ENCODE measurements at regions not wholly inside any gene's neighbourhood (a gene's known extent, or its start where the extent isn't known, plus 50 kb on each side); places are given as distances from the start of the nearest gene placed in this dataset.

GRCh38 chr3:43959498-43960447 is 269.0 kb downstream of the ABHD5 start:
- no peak for DNase-seq
- Mint-ChIP-seq H3K27me3 (peaks cover 32% of the 10 kb centered on the region), H3K27ac (no peak overlapping the region), H3K36me3 (ENCODE audit: low read depth) (no peaks in the 10 kb centered on the region), H3K4me3 (no peak overlapping the region), H3K9me3 (no peaks in the 10 kb centered on the region), H3K4me1 (peaks cover 9% of the 10 kb centered on the region)
- ChIA-PET CTCF (no interaction called here), POLR2A (no interaction called here)

GRCh38 chr3:43960448-43960840 is 269.7 kb downstream of the ABHD5 start:
- Mint-ChIP-seq H3K27ac (no peak overlapping the region), H3K4me1 (peaks cover 16% of the 10 kb centered on the region), H3K27me3 (peaks cover 27% of the 10 kb centered on the region), H3K9me3 (no peaks in the 10 kb centered on the region), H3K4me3 (no peak overlapping the region), H3K36me3 (ENCODE audit: low read depth) (no peaks in the 10 kb centered on the region)
- no peak for DNase-seq
- ChIA-PET POLR2A (no interaction called here), CTCF (no interaction called here)

GRCh38 chr3:43962043-43962442 is 271.3 kb downstream of the ABHD5 start:
- no peak for DNase-seq
- ChIA-PET POLR2A (no interaction called here), CTCF (no interaction called here)
- H3K4me1 Mint-ChIP-seq = peaks cover 27% of the 10 kb centered on the region
- no peaks in the 10 kb centered on the region for H3K9me3 Mint-ChIP-seq
- H3K36me3 Mint-ChIP-seq (ENCODE audit: low read depth) = no peaks in the 10 kb centered on the region
- no peak overlapping the region for H3K27ac Mint-ChIP-seq
- H3K27me3 Mint-ChIP-seq = peaks cover 21% of the 10 kb centered on the region
- no peak overlapping the region for H3K4me3 Mint-ChIP-seq

- ChIA-PET CTCF (no interaction called here), POLR2A (no interaction called here)
- DNase-seq = no peak
- Mint-ChIP-seq H3K36me3 (ENCODE audit: low read depth) (no peaks in the 10 kb centered on the region), H3K27ac (no peak overlapping the region), H3K4me3 (no peak overlapping the region), H3K9me3 (no peaks in the 10 kb centered on the region), H3K4me1 (peaks cover 26% of the 10 kb centered on the region), H3K27me3 (peaks cover 21% of the 10 kb centered on the region)
Observed at GRCh38 chr3:43963208-43963607, 272.5 kb downstream of the ABHD5 start.

GRCh38 chr3:43964640-43965039 is 273.9 kb downstream of the ABHD5 start:
- ChIA-PET CTCF (no interaction called here), POLR2A (no interaction called here)
- peaks cover 26% of the 10 kb centered on the region for H3K4me1 Mint-ChIP-seq
- no peaks in the 10 kb centered on the region for H3K36me3 Mint-ChIP-seq (ENCODE audit: low read depth)
- no peaks in the 10 kb centered on the region for H3K9me3 Mint-ChIP-seq
- no peak overlapping the region for H3K27ac Mint-ChIP-seq
- no peak overlapping the region for H3K4me3 Mint-ChIP-seq
- peak; percentile 33 for DNase-seq
- H3K27me3 Mint-ChIP-seq = peaks cover 27% of the 10 kb centered on the region

- POLR2A ChIA-PET = no interaction called here
- Mint-ChIP-seq H3K27ac (no peak overlapping the region), H3K4me3 (no peak overlapping the region), H3K36me3 (ENCODE audit: low read depth) (no peaks in the 10 kb centered on the region), H3K9me3 (no peaks in the 10 kb centered on the region), H3K27me3 (peaks cover 27% of the 10 kb centered on the region), H3K4me1 (peaks cover 26% of the 10 kb centered on the region)
- DNase-seq = no peak
- CTCF ChIA-PET = no interaction called here
Observed at GRCh38 chr3:43965656-43966055, 274.9 kb downstream of the ABHD5 start.

- H3K27me3 Mint-ChIP-seq = peaks cover 27% of the 10 kb centered on the region
- ChIA-PET POLR2A (no interaction called here), CTCF (no interaction called here)
- peaks cover 26% of the 10 kb centered on the region for H3K4me1 Mint-ChIP-seq
- H3K36me3 Mint-ChIP-seq (ENCODE audit: low read depth) = no peaks in the 10 kb centered on the region
- no peak for DNase-seq
- no peaks in the 10 kb centered on the region for H3K9me3 Mint-ChIP-seq
- H3K27ac Mint-ChIP-seq = no peak overlapping the region
- H3K4me3 Mint-ChIP-seq = no peak overlapping the region
Observed at GRCh38 chr3:43966126-43966525, 275.4 kb downstream of the ABHD5 start.

- Mint-ChIP-seq H3K4me1 (peaks cover 26% of the 10 kb centered on the region), H3K27ac (no peak overlapping the region), H3K36me3 (ENCODE audit: low read depth) (no peaks in the 10 kb centered on the region), H3K4me3 (no peak overlapping the region), H3K9me3 (no peaks in the 10 kb centered on the region), H3K27me3 (peaks cover 24% of the 10 kb centered on the region)
- POLR2A ChIA-PET = no interaction called here
- CTCF ChIA-PET = no interaction called here
- DNase-seq = no peak
Observed at GRCh38 chr3:43966530-43966929, 275.2 kb upstream of the TOPAZ1 start.

GRCh38 chr3:43968465-43968864 is 273.2 kb upstream of the TOPAZ1 start:
- no peaks in the 10 kb centered on the region for H3K9me3 Mint-ChIP-seq
- H3K27me3 Mint-ChIP-seq = peaks cover 24% of the 10 kb centered on the region
- no peak overlapping the region for H3K27ac Mint-ChIP-seq
- POLR2A ChIA-PET = no interaction called here
- no peak for DNase-seq
- H3K4me3 Mint-ChIP-seq = no peak overlapping the region
- peaks cover 26% of the 10 kb centered on the region for H3K4me1 Mint-ChIP-seq
- H3K36me3 Mint-ChIP-seq (ENCODE audit: low read depth) = no peaks in the 10 kb centered on the region
- CTCF ChIA-PET = no interaction called here

- ChIA-PET POLR2A (no interaction called here), CTCF (no interaction called here)
- DNase-seq = no peak
- peaks cover 25% of the 10 kb centered on the region for H3K27me3 Mint-ChIP-seq
- no peak overlapping the region for H3K27ac Mint-ChIP-seq
- H3K4me3 Mint-ChIP-seq = no peak overlapping the region
- no peaks in the 10 kb centered on the region for H3K9me3 Mint-ChIP-seq
- peaks cover 16% of the 10 kb centered on the region for H3K4me1 Mint-ChIP-seq
- H3K36me3 Mint-ChIP-seq (ENCODE audit: low read depth) = no peaks in the 10 kb centered on the region
Observed at GRCh38 chr3:43969944-43970343, 271.7 kb upstream of the TOPAZ1 start.

- ChIA-PET CTCF (no interaction called here), POLR2A (no interaction called here)
- Mint-ChIP-seq H3K4me1 (peaks cover 12% of the 10 kb centered on the region), H3K36me3 (ENCODE audit: low read depth) (no peaks in the 10 kb centered on the region), H3K9me3 (no peaks in the 10 kb centered on the region), H3K27ac (no peak overlapping the region), H3K4me3 (no peak overlapping the region), H3K27me3 (peaks cover 25% of the 10 kb centered on the region)
- DNase-seq = no peak
Observed at GRCh38 chr3:43970351-43970750, 271.3 kb upstream of the TOPAZ1 start.

- ChIA-PET POLR2A (no interaction called here), CTCF (no interaction called here)
- Mint-ChIP-seq H3K36me3 (ENCODE audit: low read depth) (no peaks in the 10 kb centered on the region), H3K4me1 (peaks cover 7% of the 10 kb centered on the region), H3K27ac (no peak overlapping the region), H3K4me3 (no peak overlapping the region), H3K9me3 (no peaks in the 10 kb centered on the region), H3K27me3 (peaks cover 27% of the 10 kb centered on the region)
- no peak for DNase-seq
Observed at GRCh38 chr3:43970920-43971319, 270.8 kb upstream of the TOPAZ1 start.

GRCh38 chr3:43971486-43971885 is 270.2 kb upstream of the TOPAZ1 start:
- Mint-ChIP-seq H3K27ac (no peak overlapping the region), H3K4me3 (no peak overlapping the region), H3K27me3 (peaks cover 23% of the 10 kb centered on the region), H3K9me3 (no peaks in the 10 kb centered on the region), H3K36me3 (ENCODE audit: low read depth) (no peaks in the 10 kb centered on the region), H3K4me1 (peaks cover under 1% of the 10 kb centered on the region)
- no peak for DNase-seq
- POLR2A ChIA-PET = no interaction called here
- CTCF ChIA-PET = no interaction called here

- Mint-ChIP-seq H3K27me3 (peaks cover 38% of the 10 kb centered on the region), H3K9me3 (no peaks in the 10 kb centered on the region), H3K27ac (no peak overlapping the region), H3K4me3 (no peak overlapping the region), H3K4me1 (no peaks in the 10 kb centered on the region), H3K36me3 (ENCODE audit: low read depth) (no peaks in the 10 kb centered on the region)
- ChIA-PET CTCF (no interaction called here), POLR2A (no interaction called here)
- DNase-seq = no peak
Observed at GRCh38 chr3:43978708-43979107, 263.0 kb upstream of the TOPAZ1 start.
